Keratinocyte (primary cell): ENCODE measurements at regions not wholly inside any gene's neighbourhood (a gene's known extent, or its start where the extent isn't known, plus 50 kb on each side); places are given as distances from the start of the nearest gene placed in this dataset.

Experiments
- DNase-seq: peaks from one replicate; pipeline ENCODE4 v3.0.0-alpha.2; 2011; ENCODE audit warnings: low read depth, missing footprints, low spot score
- FAIRE-seq: peaks from 2 replicates; lab custom pipeline; 2011; peaks lifted over from hg19 to GRCh38; lab: Jason Lieb, UNC
- H2AFZ ChIP-seq: 2 replicates; pipeline ENCODE4 v1.6.0; 2012; ENCODE audit warnings: low read length, control low read depth, inconsistent platforms; ENCODE audit not compliant: control insufficient read depth
- H3K27ac ChIP-seq: 2 replicates; pipeline ENCODE4 v1.5.1; 2011; ENCODE audit warnings: low read length; ENCODE audit not compliant: control insufficient read depth, insufficient read depth
- H3K27me3 ChIP-seq: 3 replicates; pipeline ENCODE4 v1.6.0; 2011; ENCODE audit warnings: low read length; ENCODE audit not compliant: control insufficient read depth, insufficient read depth; ENCODE audit errors: extremely low read depth
- H3K36me3 ChIP-seq, 2 experiments: 2 replicates in 1 of 2; 3 replicates in 1 of 2; pipeline ENCODE4 v1.5.1; 2011; ENCODE audit warnings: low read length in 2 of 2, mild to moderate bottlenecking in 1 of 2; ENCODE audit not compliant: control insufficient read depth in 2 of 2, insufficient read depth in 2 of 2; ENCODE audit errors: extremely low read depth in 1 of 2
- H3K4me1 ChIP-seq: 3 replicates; pipeline ENCODE4 v1.5.1; 2011; ENCODE audit warnings: low read length; ENCODE audit not compliant: control insufficient read depth, insufficient read depth; ENCODE audit errors: extremely low read depth
- H3K4me2 ChIP-seq: 3 replicates; pipeline ENCODE4 v1.6.0; 2011; ENCODE audit warnings: low read depth, low read length; ENCODE audit not compliant: control insufficient read depth, insufficient read depth; ENCODE audit errors: extremely low read depth
- H3K4me3 ChIP-seq, 3 experiments: fragments of 200-600 bp in 1 of 3; sonication (generic) in 1 of 3; 2 replicates in 2 of 3; 3 replicates in 1 of 3; pipeline ENCODE4 v1.5.1; 2011 to 2016; ENCODE audit warnings: low read length in 3 of 3, mild to moderate bottlenecking in 3 of 3, control low read depth in 2 of 3, inconsistent platforms in 1 of 3, low read depth in 1 of 3, mixed read lengths in 1 of 3, mixed run types in 1 of 3, moderate library complexity in 1 of 3; ENCODE audit not compliant: control insufficient read depth in 2 of 3, insufficient read depth in 2 of 3; ENCODE audit errors: extremely low read depth in 1 of 3
- H3K79me2 ChIP-seq: 2 replicates; pipeline ENCODE4 v1.6.0; 2012; ENCODE audit warnings: low read length; ENCODE audit not compliant: control insufficient read depth, insufficient read depth
- H3K9ac ChIP-seq: 3 replicates; pipeline ENCODE4 v1.6.0; 2011; ENCODE audit warnings: low read length; ENCODE audit not compliant: control insufficient read depth, insufficient read depth; ENCODE audit errors: extremely low read depth
- H3K9me1 ChIP-seq: 3 replicates; pipeline ENCODE4 v1.6.0; 2011; ENCODE audit warnings: low read length; ENCODE audit not compliant: control insufficient read depth, insufficient read depth; ENCODE audit errors: extremely low read depth
- H3K9me3 ChIP-seq: 2 replicates; pipeline ENCODE4 v1.5.1; 2012; ENCODE audit warnings: low read depth, low read length; ENCODE audit not compliant: control insufficient read depth
- H4K20me1 ChIP-seq: 3 replicates; pipeline ENCODE4 v1.6.0; 2011; ENCODE audit warnings: low read length; ENCODE audit not compliant: control insufficient read depth, insufficient read depth; ENCODE audit errors: extremely low read depth
- CTCF ChIP-seq, 3 experiments: IDR thresholded peaks in 1 of 3; conservative IDR thresholded peaks in 1 of 3; optimal IDR thresholded peaks in 1 of 3; 2 replicates in 2 of 3; 3 replicates in 1 of 3; pipeline versions ENCODE3 to v1.5.1; 2011; ENCODE audit warnings: low read length in 3 of 3, mild to moderate bottlenecking in 3 of 3, moderate library complexity in 2 of 3, control low read depth in 1 of 3, inconsistent platforms in 1 of 3; ENCODE audit not compliant: insufficient read depth in 2 of 3; ENCODE audit errors: extremely low read depth in 1 of 3
- EZH2 ChIP-seq: IDR thresholded peaks from one replicate; pipeline ENCODE4 v1.6.1; 2012; ENCODE audit warnings: inconsistent platforms, mild to moderate bottlenecking, low read length, moderate library complexity
- dilution Hi-C: fragments of 300-500 bp; cut with MboI; formaldehyde crosslinking; loops from one replicate; pipeline ENCODE4 v1.7.0; 2020; ENCODE audit warnings: low sequenced_read_pairs; ENCODE audit not compliant: extremely low pct_ligation_motif_present

DNA sequence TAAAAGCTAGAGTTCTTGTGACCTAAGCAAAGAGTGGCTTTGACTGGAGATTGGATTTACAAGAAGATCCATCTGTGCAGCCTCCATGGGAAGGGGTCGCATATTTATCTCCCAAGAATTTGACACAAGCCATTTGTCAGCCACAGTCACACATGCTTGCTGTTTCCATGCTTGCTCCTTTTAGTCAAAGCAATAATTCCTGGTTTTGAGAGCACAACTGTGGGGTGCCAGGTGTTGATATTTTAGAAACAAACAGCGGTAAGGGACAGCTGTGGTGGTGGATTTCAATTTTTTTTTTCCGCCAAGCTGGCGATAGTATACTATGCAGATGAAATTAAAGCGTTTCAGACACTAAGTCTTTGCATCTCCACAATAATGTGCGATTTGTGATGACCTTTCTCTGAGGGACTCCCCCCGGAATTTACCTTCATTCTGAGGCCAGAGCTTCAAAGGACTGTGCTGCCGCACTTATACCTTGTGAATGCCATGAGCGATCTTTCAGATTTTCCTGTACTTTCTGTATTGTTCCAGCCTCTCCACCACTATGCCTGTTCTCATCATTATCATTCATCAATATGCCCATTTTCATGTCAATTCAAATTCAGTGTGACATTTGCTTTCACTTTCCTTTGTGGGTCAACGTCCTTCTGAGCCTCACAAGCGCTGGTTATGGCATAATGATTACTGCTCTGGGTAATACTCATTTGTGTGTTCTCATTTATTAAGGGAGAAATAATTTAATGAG lies 108.2 kb upstream of the KBTBD8 start:
- dilution Hi-C loops = no loop called here
- Histone ChIP-seq H3K9me1 (no peaks in the 10 kb centered on the region), H3K9me3 (no peaks in the 10 kb centered on the region), H3K79me2 (no peaks in the 10 kb centered on the region), H4K20me1 (no peaks in the 10 kb centered on the region), H2AFZ (no peak overlapping the region), H3K36me3 (no peaks in the 10 kb centered on the region), H3K4me3 (no peak overlapping the region), H3K27ac (no peak overlapping the region), H3K4me2 (no peak overlapping the region), H3K9ac (no peak overlapping the region), H3K27me3 (no peaks in the 10 kb centered on the region), H3K4me1 (no peaks in the 10 kb centered on the region)
- FAIRE-seq = no peak
- TF ChIP-seq CTCF (optimal IDR thresholded peaks at IDR 0.05 in 1 of 3, IDR thresholded peaks at IDR 0.05 in 1 of 3, conservative IDR thresholded peaks at IDR 0.05 in 1 of 3; ENCODE audit: extremely low read depth in 1 of 3, insufficient read depth in 2 of 3, low read length in 3 of 3) = no peak
- TF ChIP-seq EZH2 = no peak
- no peak for DNase-seq

DNA sequence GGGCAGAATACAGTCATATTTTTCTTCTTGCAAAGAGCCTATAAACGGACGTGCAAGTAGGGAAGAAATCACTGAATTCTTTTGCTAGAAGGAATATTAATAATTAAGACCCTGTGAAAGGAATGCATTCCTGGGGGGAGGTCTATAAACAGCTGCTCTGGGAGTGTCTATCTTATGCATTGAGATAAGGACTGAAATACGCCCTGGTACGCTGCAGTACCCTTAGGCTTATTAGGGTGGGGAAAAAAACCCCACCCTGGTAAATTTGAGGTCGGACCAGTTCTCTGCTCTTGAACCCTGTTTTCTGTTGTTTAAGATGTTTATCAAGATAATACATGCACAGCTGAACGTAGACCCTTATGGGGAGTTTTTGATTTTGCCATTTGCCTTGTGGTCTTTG lies 100.0 kb upstream of the KBTBD8 start:
- no peak overlapping the region for H3K9ac ChIP-seq
- H4K20me1 ChIP-seq = no peaks in the 10 kb centered on the region
- H3K36me3 ChIP-seq = no peaks in the 10 kb centered on the region
- H3K4me2 ChIP-seq = no peak overlapping the region
- no peak for TF ChIP-seq CTCF (optimal IDR thresholded peaks at IDR 0.05 in 1 of 3, IDR thresholded peaks at IDR 0.05 in 1 of 3, conservative IDR thresholded peaks at IDR 0.05 in 1 of 3; ENCODE audit: extremely low read depth in 1 of 3, insufficient read depth in 2 of 3, low read length in 3 of 3)
- no peak for TF ChIP-seq EZH2
- no peak for FAIRE-seq
- dilution Hi-C loops = no loop called here
- H3K9me3 ChIP-seq = no peaks in the 10 kb centered on the region
- H2AFZ ChIP-seq = no peak overlapping the region
- H3K27me3 ChIP-seq = no peaks in the 10 kb centered on the region
- no peak overlapping the region for H3K27ac ChIP-seq
- DNase-seq = no peak
- no peaks in the 10 kb centered on the region for H3K4me1 ChIP-seq
- no peaks in the 10 kb centered on the region for H3K79me2 ChIP-seq
- no peak overlapping the region for H3K4me3 ChIP-seq
- H3K9me1 ChIP-seq = no peaks in the 10 kb centered on the region
